HG03159 (cell line): ENCODE measurements at regions not wholly inside any gene's neighbourhood (a gene's known extent, or its start where the extent isn't known, plus 50 kb on each side); places are given as distances from the start of the nearest gene placed in this dataset.

ENCODE experiments used
- ATAC-seq: cut with Tn5 transposase; IDR thresholded peaks from one replicate; pipeline ENCODE4 v1.9.1; 2021; ENCODE audit warnings: mild to moderate bottlenecking, moderate library complexity; ENCODE audit not compliant: unreplicated experiment

DNA sequence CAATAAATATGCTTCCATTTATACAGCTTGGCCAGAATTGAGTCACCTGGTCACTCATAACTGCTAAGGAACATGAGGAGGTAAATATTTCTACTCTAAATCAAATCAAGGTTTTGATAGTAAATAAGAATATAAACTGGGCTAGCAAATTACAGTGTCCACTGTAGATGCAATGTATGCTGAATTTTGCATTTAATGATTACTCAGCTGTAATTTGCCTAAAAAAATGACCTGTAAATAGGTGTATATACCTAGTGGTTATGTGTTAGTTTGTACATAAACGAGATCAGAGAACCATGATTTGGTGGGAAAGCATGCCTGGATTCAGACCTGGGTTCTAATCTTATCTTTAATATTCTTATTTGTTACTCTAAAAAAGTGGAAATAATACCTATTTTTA, 76.6 kb upstream of the CNTN1 start:
- no peak for ATAC-seq

DNA sequence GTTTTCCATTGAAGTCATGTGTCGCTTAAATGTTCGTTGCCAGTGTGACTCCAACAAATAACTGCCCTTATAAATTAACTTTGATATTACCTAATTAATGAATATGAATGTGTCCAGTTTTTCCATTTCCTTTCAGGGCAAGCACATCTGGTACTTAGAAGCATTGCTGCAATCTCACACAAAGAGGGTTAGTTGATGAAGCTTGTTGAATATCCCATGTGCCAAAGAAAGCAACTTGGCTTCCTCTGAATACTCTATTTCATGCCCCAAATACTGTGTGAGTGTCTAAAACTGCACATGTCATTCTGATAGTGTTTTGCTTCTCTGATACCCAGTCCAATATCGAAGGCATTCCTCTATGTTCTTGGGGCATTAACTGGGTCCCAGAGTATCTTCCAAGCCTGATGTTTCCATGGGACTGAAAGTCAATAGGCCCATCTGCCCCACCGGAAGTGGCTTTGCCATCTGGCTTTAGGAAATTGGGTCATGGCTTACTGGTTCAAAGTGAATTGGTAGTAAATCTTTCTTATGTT, 75.8 kb upstream of the CNTN1 start:
- ATAC-seq = no peak

DNA sequence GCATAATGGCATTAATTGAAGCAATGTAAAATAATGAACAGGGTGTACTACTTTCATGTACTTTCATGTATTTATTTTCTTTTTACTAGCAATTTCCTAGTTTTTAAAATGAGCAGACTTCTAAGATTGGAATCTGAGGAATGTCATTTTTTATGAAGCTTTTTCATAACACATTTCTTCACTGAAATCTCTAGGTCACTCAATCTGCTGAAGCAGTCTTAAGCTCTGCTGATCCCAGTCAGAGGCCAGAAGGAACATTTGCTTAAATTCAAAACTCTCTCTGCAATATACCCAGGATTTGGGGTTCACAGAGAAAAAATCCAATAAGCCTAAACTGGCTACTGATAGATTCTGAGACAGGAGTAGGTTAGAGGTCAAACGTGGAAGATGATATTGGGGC, 73.6 kb upstream of the CNTN1 start:
- ATAC-seq = no peak

DNA sequence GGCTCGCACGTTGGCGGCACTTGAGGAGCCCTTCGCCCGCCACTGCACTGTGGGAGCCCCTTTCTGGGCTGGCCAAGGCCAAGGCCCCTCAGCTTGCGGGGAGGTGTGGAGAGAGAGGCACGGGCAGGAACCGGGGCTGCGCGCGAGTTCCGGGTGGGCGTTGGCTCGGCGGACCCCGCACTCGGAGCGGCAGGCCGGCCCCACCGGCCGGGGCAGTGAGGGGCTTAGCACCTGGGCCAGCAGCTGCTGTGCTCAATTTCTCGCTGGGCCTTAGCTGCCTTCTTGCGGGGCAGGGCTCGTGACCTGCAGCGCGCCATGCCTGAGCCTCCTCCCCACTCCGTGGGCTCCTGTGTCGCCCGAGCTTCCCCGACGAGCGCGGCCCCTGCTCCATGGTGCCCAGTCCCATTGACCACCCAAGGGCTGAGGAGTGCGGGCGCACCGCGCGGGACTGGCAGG, 71.6 kb upstream of the CNTN1 start:
- no peak for ATAC-seq

DNA sequence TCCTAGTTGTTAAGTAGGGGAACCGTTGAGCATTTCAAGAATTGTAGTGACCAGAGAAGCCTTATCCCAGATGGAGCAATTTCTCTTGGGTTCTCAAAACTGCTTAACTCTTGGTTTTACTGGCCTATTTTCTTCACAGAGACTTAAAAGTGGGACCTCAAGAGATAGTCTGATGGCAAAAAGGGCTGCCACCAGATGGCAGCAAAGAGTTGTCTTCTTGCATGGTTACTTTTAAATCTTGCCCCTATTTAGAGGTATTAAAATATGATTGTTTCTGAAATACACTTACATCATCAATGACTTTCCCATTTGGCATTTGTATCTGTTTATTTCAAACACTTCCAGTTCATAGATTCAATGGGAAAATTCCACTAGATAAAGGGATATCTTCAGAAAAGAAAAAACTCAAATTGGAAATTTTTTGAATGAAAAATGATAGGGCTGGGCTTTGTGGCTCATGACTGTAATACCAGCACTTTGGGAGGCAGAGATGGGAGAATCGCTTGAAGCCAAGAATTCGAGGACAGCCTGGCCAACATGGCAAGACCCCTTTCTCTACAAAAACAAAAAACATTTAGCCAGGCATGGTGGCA, 69.9 kb upstream of the CNTN1 start:
- peak; percentile 66 for ATAC-seq

DNA sequence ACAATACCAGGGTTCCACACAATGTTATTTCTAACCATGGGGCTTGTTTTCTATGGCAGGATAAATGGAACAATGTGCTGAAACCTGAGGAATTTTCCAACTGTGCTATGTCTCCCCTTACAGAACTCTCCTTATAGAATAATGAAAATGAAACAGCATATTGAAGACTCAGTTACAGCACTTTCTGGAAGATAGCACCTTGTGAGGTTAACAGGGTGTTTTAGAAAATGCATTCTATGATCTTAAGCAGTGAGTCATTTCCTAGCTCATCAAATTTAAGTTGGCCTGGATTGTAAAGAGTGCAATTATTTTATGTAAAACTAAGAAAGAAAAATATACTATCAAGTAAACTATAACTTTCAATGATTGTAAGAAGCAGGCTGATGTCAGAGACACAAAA, 60.1 kb upstream of the CNTN1 start:
- ATAC-seq = no peak

DNA sequence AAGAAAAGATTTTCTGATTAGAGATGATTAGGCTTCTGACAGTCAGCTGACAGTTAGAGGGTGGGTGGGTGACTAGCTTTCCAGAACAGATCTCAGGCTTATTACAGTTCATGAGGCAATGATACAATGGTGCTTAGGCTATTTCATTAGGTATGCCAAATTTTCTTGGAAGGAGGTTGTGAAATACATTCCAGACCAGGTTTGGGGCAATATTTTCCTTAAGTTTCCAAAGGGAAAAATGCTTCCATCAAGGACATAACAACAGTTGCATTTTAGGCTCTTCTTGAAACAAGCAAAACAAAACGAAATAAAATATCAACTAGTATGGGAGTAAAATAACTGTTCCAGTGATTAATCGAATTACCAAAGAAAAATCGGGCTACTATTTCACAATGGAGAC, 59.3 kb upstream of the CNTN1 start:
- ATAC-seq = no peak

DNA sequence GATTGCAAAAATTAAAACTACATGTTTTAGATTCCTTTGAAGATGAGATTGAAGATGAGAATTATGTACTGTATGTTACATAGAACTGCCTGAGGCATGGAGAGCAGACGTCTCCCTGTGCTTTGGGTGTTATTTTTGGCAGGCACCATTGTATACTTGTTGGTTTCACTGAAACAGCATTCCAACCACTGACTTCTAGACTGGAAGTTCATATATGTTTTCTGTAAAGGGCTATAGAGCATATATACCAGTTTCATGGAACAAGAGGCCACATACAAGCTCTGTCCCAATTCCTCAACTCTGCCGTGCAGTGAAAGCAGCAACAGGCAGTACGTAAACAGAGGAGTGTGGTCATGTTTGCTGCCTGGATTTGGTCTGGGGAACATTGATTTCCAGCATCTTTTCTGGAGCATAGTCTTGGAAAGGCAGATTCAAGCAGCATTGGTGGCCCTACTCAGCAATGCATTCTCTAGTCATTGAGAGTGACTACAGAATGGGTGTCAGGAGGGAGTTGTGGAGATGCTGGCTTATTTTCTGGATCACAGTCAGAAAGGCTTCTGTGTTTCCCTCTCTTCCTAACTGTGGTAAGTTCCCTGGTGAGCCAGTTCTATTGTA, 57.6 kb upstream of the CNTN1 start:
- ATAC-seq = no peak

DNA sequence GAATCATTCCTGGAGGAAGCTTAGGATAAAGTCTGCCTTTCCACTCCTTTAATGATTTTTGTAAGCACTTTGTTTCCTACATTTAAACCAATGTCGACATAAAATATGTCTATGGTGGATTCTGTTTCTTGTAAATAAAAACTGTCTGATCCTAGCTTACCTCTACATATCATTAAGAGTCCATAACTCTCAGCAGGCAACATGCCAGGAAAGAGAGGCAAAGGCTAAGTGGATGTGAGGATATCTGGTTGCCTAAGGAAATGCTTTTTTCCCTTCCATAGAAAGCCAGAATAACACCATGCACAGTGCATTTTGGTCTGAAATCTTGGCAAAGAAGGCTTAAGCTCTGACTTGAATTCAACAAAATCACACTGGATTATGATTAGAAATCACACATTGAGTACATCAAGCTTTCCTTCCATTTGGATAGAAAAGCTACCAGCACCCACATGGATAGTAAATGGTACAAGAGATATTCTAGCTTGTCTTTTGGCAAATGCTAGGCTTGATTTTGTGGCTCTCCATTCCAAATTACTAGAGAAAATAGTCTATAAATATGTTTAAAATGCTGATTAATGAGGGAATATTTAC, 57.0 kb upstream of the CNTN1 start:
- ATAC-seq = no peak
